GM18511 (cell line): ENCODE measurements at regions not wholly inside any gene's neighbourhood (a gene's known extent, or its start where the extent isn't known, plus 50 kb on each side); places are given as distances from the start of the nearest gene placed in this dataset.
"Not testable (repeated sequence)": the region's sequence is repeated elsewhere in the genome, so short reads cannot be mapped to it uniquely, and the experiment has no call there.

Experiments
- ATAC-seq: cut with Tn5 transposase; IDR thresholded peaks from one replicate; pipeline ENCODE4 v1.9.1; 2021; ENCODE audit warnings: mild to moderate bottlenecking, moderate library complexity; ENCODE audit not compliant: unreplicated experiment

GRCh38 chr5:120913396-120913795 lies 449.3 kb downstream of the PRR16 start:
- ATAC-seq, result no peak

GRCh38 chr5:120917214-120917758 lies 453.2 kb downstream of the PRR16 start:
- no peak for ATAC-seq

- no peak for ATAC-seq
Observed at GRCh38 chr5:120919017-120919416, 454.9 kb downstream of the PRR16 start.

- ATAC-seq, result no peak
Observed at GRCh38 chr5:120923026-120923425, 458.9 kb downstream of the PRR16 start.

- no peak for ATAC-seq
Observed at GRCh38 chr5:120926471-120926870, 462.4 kb downstream of the PRR16 start.

- ATAC-seq, result no peak
Observed at GRCh38 chr5:120927950-120928530, 463.9 kb downstream of the PRR16 start.

GRCh38 chr5:120932480-120932879 lies 468.4 kb downstream of the PRR16 start:
- no peak for ATAC-seq

- no peak for ATAC-seq
Observed at GRCh38 chr5:120934031-120934430, 469.9 kb downstream of the PRR16 start.

GRCh38 chr5:120936652-120937051 lies 472.6 kb downstream of the PRR16 start:
- no peak for ATAC-seq

GRCh38 chr5:120938604-120939003 lies 474.5 kb downstream of the PRR16 start:
- ATAC-seq, result no peak

- no peak for ATAC-seq
Observed at GRCh38 chr5:120942596-120943350, 478.7 kb downstream of the PRR16 start.

GRCh38 chr5:120949596-120949995 lies 485.5 kb downstream of the PRR16 start:
- ATAC-seq, result not testable (repeated sequence)

GRCh38 chr5:120953445-120953844 lies 489.3 kb downstream of the PRR16 start:
- not testable (repeated sequence) for ATAC-seq

GRCh38 chr5:120954255-120954654 lies 490.2 kb downstream of the PRR16 start:
- ATAC-seq, result no peak

- ATAC-seq, result no peak
Observed at GRCh38 chr5:120955795-120956194, 491.7 kb downstream of the PRR16 start.

GRCh38 chr5:120958877-120959485 lies 494.9 kb downstream of the PRR16 start:
- no peak for ATAC-seq

GRCh38 chr5:120960510-120960909 lies 496.4 kb downstream of the PRR16 start:
- no peak for ATAC-seq

- no peak for ATAC-seq
Observed at GRCh38 chr5:120967366-120967765, 503.3 kb downstream of the PRR16 start.

GRCh38 chr5:120974690-120975089 lies 510.6 kb downstream of the PRR16 start:
- no peak for ATAC-seq

- no peak for ATAC-seq
Observed at GRCh38 chr5:120982351-120982750, 518.3 kb downstream of the PRR16 start.

- no peak for ATAC-seq
Observed at GRCh38 chr5:120985526-120985925, 521.4 kb downstream of the PRR16 start.

- ATAC-seq, result no peak
Observed at GRCh38 chr5:120988491-120988890, 524.4 kb downstream of the PRR16 start.
